ENCODE measurements at regions not wholly inside any gene's neighbourhood (a gene's known extent, or its start where the extent isn't known, plus 50 kb on each side); places are given as distances from the start of the nearest gene placed in this dataset.
"Not testable (repeated sequence)": the region's sequence is repeated elsewhere in the genome, so short reads cannot be mapped to it uniquely, and the experiment has no call there.

GRCh38 chr10:3574451-3574850 lies 210.6 kb downstream of the KLF6 start:
- no peaks in the 10 kb centered on the region for H3K9me3 Mint-ChIP-seq

GRCh38 chr10:3573498-3573897 lies 211.5 kb downstream of the KLF6 start:
- Mint-ChIP-seq H3K27ac (no peak overlapping the region), H3K4me3 (no peak overlapping the region), H3K9me3 (no peaks in the 10 kb centered on the region), H3K4me1 (peaks cover 15% of the 10 kb centered on the region), H3K36me3 (no peaks in the 10 kb centered on the region), H3K27me3 (peaks cover 10% of the 10 kb centered on the region)
- CTCF ChIA-PET: interaction anchor here (1.1 kb wide), 1 partner anchor 10 kb away, joined by 3 read pairs; no protein-coding TSS in a partner anchor
- no peak for DNase-seq

More at GRCh38 chr10:3574451-3574850, 210.6 kb downstream of the KLF6 start:
- H3K27me3 Mint-ChIP-seq: peaks cover 10% of the 10 kb centered on the region
- CTCF ChIA-PET: no interaction called here
- H3K27ac Mint-ChIP-seq: peak overlapping the region; percentile 19
- H3K36me3 Mint-ChIP-seq: no peaks in the 10 kb centered on the region
- DNase-seq: no peak
- no peak overlapping the region for H3K4me3 Mint-ChIP-seq
- peaks cover 22% of the 10 kb centered on the region for H3K4me1 Mint-ChIP-seq

- H3K27ac Mint-ChIP-seq: no peak overlapping the region
- H3K27me3 Mint-ChIP-seq: peaks cover 10% of the 10 kb centered on the region
- H3K4me3 Mint-ChIP-seq: no peak overlapping the region
- H3K9me3 Mint-ChIP-seq: no peaks in the 10 kb centered on the region
- CTCF ChIA-PET: no interaction called here
- no peak for DNase-seq
- H3K4me1 Mint-ChIP-seq: peaks cover 25% of the 10 kb centered on the region
- H3K36me3 Mint-ChIP-seq: no peaks in the 10 kb centered on the region
These were observed 213.6 kb downstream of the KLF6 start for GRCh38 chr10:3571310-3571825.

GRCh38 chr10:3570855-3571266 lies 214.1 kb downstream of the KLF6 start:
- DNase-seq: no peak
- H3K27ac Mint-ChIP-seq: no peak overlapping the region
- H3K9me3 Mint-ChIP-seq: no peaks in the 10 kb centered on the region
- CTCF ChIA-PET: no interaction called here
- H3K4me3 Mint-ChIP-seq: no peak overlapping the region
- no peaks in the 10 kb centered on the region for H3K36me3 Mint-ChIP-seq
- peaks cover 22% of the 10 kb centered on the region for H3K4me1 Mint-ChIP-seq
- peaks cover 10% of the 10 kb centered on the region for H3K27me3 Mint-ChIP-seq

GRCh38 chr10:3570131-3570729 lies 214.8 kb downstream of the KLF6 start:
- CTCF ChIA-PET: no interaction called here
- H3K27ac Mint-ChIP-seq: no peak overlapping the region

GRCh38 chr10:3568983-3569382 lies 216.0 kb downstream of the KLF6 start:
- peaks cover 2% of the 10 kb centered on the region for H3K9me3 Mint-ChIP-seq
- H3K36me3 Mint-ChIP-seq: no peaks in the 10 kb centered on the region
- no peak overlapping the region for H3K4me3 Mint-ChIP-seq
- CTCF ChIA-PET: no interaction called here
- H3K4me1 Mint-ChIP-seq: peaks cover 19% of the 10 kb centered on the region
- no peak overlapping the region for H3K27ac Mint-ChIP-seq
- no peak for DNase-seq
- H3K27me3 Mint-ChIP-seq: peaks cover 7% of the 10 kb centered on the region

More at GRCh38 chr10:3570131-3570729, 214.8 kb downstream of the KLF6 start:
- H3K36me3 Mint-ChIP-seq: no peaks in the 10 kb centered on the region
- peaks cover 10% of the 10 kb centered on the region for H3K27me3 Mint-ChIP-seq
- no peak overlapping the region for H3K4me3 Mint-ChIP-seq
- H3K4me1 Mint-ChIP-seq: peaks cover 19% of the 10 kb centered on the region
- H3K9me3 Mint-ChIP-seq: peaks cover 1% of the 10 kb centered on the region
- DNase-seq: no peak

- H3K27ac Mint-ChIP-seq: no peak overlapping the region
- DNase-seq: no peak
- H3K36me3 Mint-ChIP-seq: no peaks in the 10 kb centered on the region
- no peak overlapping the region for H3K4me3 Mint-ChIP-seq
- H3K9me3 Mint-ChIP-seq: peaks cover 2% of the 10 kb centered on the region
- H3K27me3 Mint-ChIP-seq: peaks cover 4% of the 10 kb centered on the region
- CTCF ChIA-PET: interaction anchor here (1.3 kb wide), 1 partner anchor 11 kb away, joined by 3 read pairs; no protein-coding TSS in a partner anchor
- H3K4me1 Mint-ChIP-seq: peaks cover 21% of the 10 kb centered on the region
These were observed 216.6 kb downstream of the KLF6 start for GRCh38 chr10:3568392-3568791.

- no peak overlapping the region for H3K4me3 Mint-ChIP-seq
- no peak for DNase-seq
- H3K27me3 Mint-ChIP-seq: no peaks in the 10 kb centered on the region
- H3K36me3 Mint-ChIP-seq: no peaks in the 10 kb centered on the region
- H3K27ac Mint-ChIP-seq: no peak overlapping the region
- peaks cover 21% of the 10 kb centered on the region for H3K4me1 Mint-ChIP-seq
- peaks cover 2% of the 10 kb centered on the region for H3K9me3 Mint-ChIP-seq
- CTCF ChIA-PET: interaction anchor here (0.8 to 1.3 kb wide), 2 partner anchors 12 to 1199 kb away, joined by 3 to 4 read pairs; no protein-coding TSS in a partner anchor
These were observed 217.6 kb downstream of the KLF6 start for GRCh38 chr10:3567291-3567963.

- peaks cover 21% of the 10 kb centered on the region for H3K4me1 Mint-ChIP-seq
- H3K36me3 Mint-ChIP-seq: no peaks in the 10 kb centered on the region
- H3K27me3 Mint-ChIP-seq: no peaks in the 10 kb centered on the region
- H3K27ac Mint-ChIP-seq: no peak overlapping the region
- peaks cover 2% of the 10 kb centered on the region for H3K9me3 Mint-ChIP-seq
- no peak overlapping the region for H3K4me3 Mint-ChIP-seq
- CTCF ChIA-PET: interaction anchor here (0.8 kb wide), 1 partner anchor 1200 kb away, joined by 4 read pairs; no protein-coding TSS in a partner anchor
- peak; percentile 29 for DNase-seq
These were observed 218.4 kb downstream of the KLF6 start for GRCh38 chr10:3566627-3567026.

GRCh38 chr10:3564346-3565002 lies 220.5 kb downstream of the KLF6 start:
- CTCF ChIA-PET: no interaction called here
- Mint-ChIP-seq H3K9me3 (peaks cover 2% of the 10 kb centered on the region), H3K4me1 (peaks cover 21% of the 10 kb centered on the region), H3K36me3 (no peaks in the 10 kb centered on the region), H3K27ac (no peak overlapping the region), H3K4me3 (no peak overlapping the region), H3K27me3 (no peaks in the 10 kb centered on the region)
- no peak for DNase-seq

- Mint-ChIP-seq H3K27me3 (no peaks in the 10 kb centered on the region), H3K36me3 (no peaks in the 10 kb centered on the region), H3K4me3 (no peak overlapping the region), H3K4me1 (peaks cover 16% of the 10 kb centered on the region), H3K27ac (no peak overlapping the region), H3K9me3 (peaks cover 2% of the 10 kb centered on the region)
- no peak for DNase-seq
- CTCF ChIA-PET: no interaction called here
These were observed 221.7 kb downstream of the KLF6 start for GRCh38 chr10:3563298-3563697.

- H3K27me3 Mint-ChIP-seq, CTCF ChIA-PET, H3K4me1 Mint-ChIP-seq, H3K27ac Mint-ChIP-seq, H3K4me3 Mint-ChIP-seq, DNase-seq, H3K9me3 Mint-ChIP-seq, H3K36me3 Mint-ChIP-seq: not testable (repeated sequence)
These were observed 224.4 kb downstream of the KLF6 start for GRCh38 chr10:3560628-3561027.

GRCh38 chr10:3559527-3559926 lies 225.5 kb downstream of the KLF6 start:
- CTCF ChIA-PET: interaction anchor here (0.5 kb wide), 1 partner anchor 348 kb away, joined by 3 read pairs; no protein-coding TSS in a partner anchor
- no peak for DNase-seq
- peaks cover 11% of the 10 kb centered on the region for H3K4me1 Mint-ChIP-seq
- H3K27me3 Mint-ChIP-seq: peaks cover 3% of the 10 kb centered on the region
- H3K9me3 Mint-ChIP-seq: no peaks in the 10 kb centered on the region
- H3K27ac Mint-ChIP-seq: no peak overlapping the region
- no peaks in the 10 kb centered on the region for H3K36me3 Mint-ChIP-seq
- H3K4me3 Mint-ChIP-seq: no peak overlapping the region

GRCh38 chr10:3559011-3559410 lies 226.0 kb downstream of the KLF6 start:
- CTCF ChIA-PET: no interaction called here

More at GRCh38 chr10:3559011-3559410, 226.0 kb downstream of the KLF6 start:
- H3K27ac Mint-ChIP-seq: no peak overlapping the region
- no peak overlapping the region for H3K4me3 Mint-ChIP-seq
- peaks cover 16% of the 10 kb centered on the region for H3K4me1 Mint-ChIP-seq
- no peaks in the 10 kb centered on the region for H3K36me3 Mint-ChIP-seq
- no peaks in the 10 kb centered on the region for H3K9me3 Mint-ChIP-seq
- no peak for DNase-seq
- peaks cover 3% of the 10 kb centered on the region for H3K27me3 Mint-ChIP-seq

Data from activated naive CD4-positive, alpha-beta T cell treated with anti-CD3 and anti-CD28 coated beads, Interleukin-2, amount 10 ng/mL, durations not matched to agents 7 days and 5 days (primary cell).